K562 (cell line): ENCODE measurements at regions not wholly inside any gene's neighbourhood (a gene's known extent, or its start where the extent isn't known, plus 50 kb on each side); places are given as distances from the start of the nearest gene placed in this dataset.

ENCODE experiments used
- ATAC-seq: fragments of 200-7000 bp; cut with Tn5 transposase; 3 replicates; pipeline ENCODE4 v1.9.1; 2020; ENCODE audit warnings: moderate library complexity
- BruUV-seq: library from RNA; stranded (reverse); fragments of 400-500 nt; replicated peaks from 2 replicates; lab custom pipeline; 2021; lab: Mats Ljungman, UMichigan
- CTCF ChIA-PET: fragments of 300-600 bp; formaldehyde crosslinking; extraction: SDS; loops from one replicate; lab custom pipeline; 2021; ENCODE audit warnings: low intra/inter-chr PET ratio; lab: Yijun Ruan, JAX
- POLR2A ChIA-PET: fragments of 300-600, 350-650 bp; sonication (Branson Sonifier 250); formaldehyde crosslinking; extraction: SDS; loops from one replicate; lab custom pipeline; 2021; ENCODE audit warnings: antibody characterized with exemption, inconsistent platforms; lab: Yijun Ruan, JAX
- DNase-seq, 4 experiments: peaks; one replicate each; pipeline versions ENCODE4 v3.0.0 to v3.0.0-alpha.2; 2011 to 2018; ENCODE audit warnings: low spot score in 3 of 4, mixed read lengths in 3 of 4; ENCODE audit errors: extremely low read depth in 1 of 4
- FAIRE-seq: peaks from 2 replicates; lab custom pipeline; 2011; peaks lifted over from hg19 to GRCh38; lab: Jason Lieb, UNC
- H2AFZ ChIP-seq: 2 replicates; pipeline ENCODE4 v1.6.0; 2011; ENCODE audit warnings: low read depth, low read length, control low read depth, inconsistent platforms
- H3K27ac ChIP-seq: fragments of 200-600 bp; 3 replicates; pipeline ENCODE4 v1.8.0; 2011; ENCODE audit warnings: low read depth, mild to moderate bottlenecking, control low read depth, inconsistent platforms, low read length, moderate library complexity, mixed read lengths; ENCODE audit errors: extremely low read depth
- H3K27me3 ChIP-seq, 2 experiments: fragments of 300-600 bp in 1 of 2; 2 replicates in 1 of 2; 3 replicates in 1 of 2; pipeline versions ENCODE4 v1.6.0 to v1.8.0; 2011; ENCODE audit warnings: inconsistent platforms in 2 of 2, low read length in 2 of 2, mild to moderate bottlenecking in 1 of 2, mixed read lengths in 1 of 2, moderate library complexity in 1 of 2; ENCODE audit not compliant: control insufficient read depth in 2 of 2, insufficient read depth in 2 of 2
- H3K36me3 ChIP-seq: fragments of 300-600 bp; 3 replicates; pipeline ENCODE4 v1.8.0; 2011; ENCODE audit warnings: mild to moderate bottlenecking, low read length, inconsistent platforms; ENCODE audit not compliant: control insufficient read depth, insufficient read depth
- H3K4me1 ChIP-seq, 2 experiments: fragments of 200-600 bp in 1 of 2; replicated peaks in 1 of 2; 2 replicates in 1 of 2; 3 replicates in 1 of 2; pipeline versions ENCODE4 v1.5.1 to v1.8.0; 2011; ENCODE audit warnings: inconsistent platforms in 2 of 2, low read length in 2 of 2, mild to moderate bottlenecking in 1 of 2, mixed read lengths in 1 of 2, moderate library complexity in 1 of 2; ENCODE audit not compliant: control insufficient read depth in 2 of 2, insufficient read depth in 2 of 2
- H3K4me2 ChIP-seq: 2 replicates; pipeline ENCODE4 v1.6.1; 2011; ENCODE audit warnings: low read length, control low read depth, inconsistent platforms, mixed read lengths; ENCODE audit not compliant: insufficient read depth
- H3K4me3 ChIP-seq: fragments of 200-600 bp; sonication (generic), shearing (Covaris generic); 2 replicates; pipeline ENCODE4 v1.5.1; 2016; ENCODE audit warnings: control low read depth, inconsistent platforms
- H3K79me2 ChIP-seq: fragments of 200-600 bp; 3 replicates; pipeline ENCODE4 v1.8.0; 2011; ENCODE audit warnings: low read length, inconsistent platforms; ENCODE audit not compliant: control insufficient read depth, insufficient read depth
- H3K9ac ChIP-seq, 2 experiments: 2 replicates each; pipeline versions ENCODE4 v1.6.0 to v1.6.1; 2011; ENCODE audit warnings: low read depth in 2 of 2, low read length in 2 of 2, control low read depth in 1 of 2, inconsistent platforms in 1 of 2, mild to moderate bottlenecking in 1 of 2, mixed read lengths in 1 of 2; ENCODE audit not compliant: insufficient read depth in 1 of 2
- H3K9me1 ChIP-seq: one replicate; pipeline ENCODE4 v1.6.0; 2011; ENCODE audit warnings: inconsistent platforms, mild to moderate bottlenecking, low read length, moderate library complexity; ENCODE audit not compliant: control insufficient read depth, insufficient read depth
- H3K9me3 ChIP-seq: replicated peaks from 2 replicates; pipeline ENCODE4 v1.5.1; 2011; ENCODE audit warnings: low read depth, low read length, inconsistent platforms; ENCODE audit not compliant: control insufficient read depth, insufficient read depth
- H4K20me1 ChIP-seq: replicated peaks from 2 replicates; pipeline ENCODE4 v1.6.1; 2011; ENCODE audit warnings: low read length, inconsistent platforms, mixed read lengths; ENCODE audit not compliant: control insufficient read depth, insufficient read depth
- BRCA1 ChIP-seq, 2 experiments: fragments of 450-650 bp in 1 of 2; sonication (generic) in 1 of 2; formaldehyde crosslinking in 1 of 2; IDR thresholded peaks; 2 replicates each; pipeline versions ENCODE4 v1.5.0 to v1.6.1; 2017 to 2020; ENCODE audit warnings: mild to moderate bottlenecking in 1 of 2, missing genetic modification reagents in 1 of 2
- CREM ChIP-seq: IDR thresholded peaks from 2 replicates; pipeline ENCODE4 v1.6.1; 2014; ENCODE audit warnings: antibody characterized with exemption, low read depth
- DACH1 ChIP-seq: fragments of 450-650 bp; IDR thresholded peaks from 2 replicates; pipeline ENCODE4 v1.6.1; 2018; ENCODE audit not compliant: partially characterized antibody
- ELF2 ChIP-seq: fragments of 250-450 bp; sonication (Bioruptor Pico); IDR thresholded peaks from 2 replicates; pipeline ENCODE4 v1.5.0; 2021; ENCODE audit warnings: mild to moderate bottlenecking
- FOXK2 ChIP-seq, 2 experiments: fragments of 450-650 bp; IDR thresholded peaks in 1 of 2; conservative IDR thresholded peaks in 1 of 2; 2 replicates each; pipeline ENCODE4 v1.6.1; 2016; ENCODE audit warnings: low read depth in 2 of 2, mild to moderate bottlenecking in 1 of 2
- KAT2B ChIP-seq: IDR thresholded peaks from one replicate; pipeline ENCODE4 v1.6.1; 2012; ENCODE audit warnings: low read depth, mild to moderate bottlenecking, control low read depth, inconsistent platforms, low read length, moderate library complexity
- KDM1A ChIP-seq, 2 experiments: fragments of 450-650 bp; IDR thresholded peaks; 2 replicates each; pipeline ENCODE4 v1.6.1; 2016; ENCODE audit warnings: mild to moderate bottlenecking in 2 of 2
- KHSRP ChIP-seq: fragments of 450-650 bp; IDR thresholded peaks from 2 replicates; pipeline ENCODE4 v1.6.1; 2017
- MYC ChIP-seq, 2 experiments: fragments of 250-450 bp in 1 of 2; sonication (Bioruptor Pico) in 1 of 2; IDR thresholded peaks; 2 replicates each; pipeline versions ENCODE4 v1.5.1 to v1.6.1; 2012 to 2021; ENCODE audit warnings: low read depth in 2 of 2, borderline replicate concordance in 1 of 2, improper control_type of control experiment in 1 of 2, low read length in 1 of 2, mild to moderate bottlenecking in 1 of 2, moderate library complexity in 1 of 2
- NCOA4 ChIP-seq: fragments of 450-650 bp; IDR thresholded peaks from 2 replicates; pipeline ENCODE4 v1.6.1; 2018; ENCODE audit warnings: mild to moderate bottlenecking; ENCODE audit not compliant: partially characterized antibody
- NEUROD1 ChIP-seq: fragments of 150-350 bp; IDR thresholded peaks from 2 replicates; pipeline ENCODE4 v1.6.1; 2014; ENCODE audit warnings: borderline replicate concordance, low read length, low read depth; ENCODE audit not compliant: partially characterized antibody
- RAD21 ChIP-seq, 2 experiments: fragments of 250-450 bp in 1 of 2; fragments of 450-650 bp in 1 of 2; sonication (Bioruptor Pico) in 1 of 2; formaldehyde crosslinking in 1 of 2; IDR thresholded peaks in 1 of 2; conservative IDR thresholded peaks in 1 of 2; 2 replicates each; pipeline versions ENCODE4 v1.4.0 to v1.8.0; 2020 to 2022; ENCODE audit warnings: mild to moderate bottlenecking in 2 of 2, moderate library complexity in 1 of 2
- RBBP5 ChIP-seq: fragments of 200-600 bp; sonication (generic); IDR thresholded peaks from 2 replicates; pipeline ENCODE4 v1.6.1; 2012; ENCODE audit warnings: borderline replicate concordance, mild to moderate bottlenecking, low read length, control low read depth, inconsistent platforms; ENCODE audit not compliant: insufficient read depth, poor library complexity, severe bottlenecking
- SETDB1 ChIP-seq: IDR thresholded peaks from one replicate; pipeline ENCODE4 v1.6.1; 2012; ENCODE audit warnings: low read length, control low read depth, inconsistent platforms
- STAT5B ChIP-seq: fragments of 250-450 bp; sonication (Bioruptor Pico); IDR thresholded peaks from 2 replicates; pipeline ENCODE4 v1.8.0; 2021; ENCODE audit warnings: mild to moderate bottlenecking, inconsistent platforms
- TCFL5 ChIP-seq: fragments of 250-450 bp; sonication (Bioruptor Pico); conservative IDR thresholded peaks from 2 replicates; pipeline ENCODE4 v1.6.1; 2021; ENCODE audit warnings: mild to moderate bottlenecking, moderate library complexity, matching md5 sums
- ZNF239 ChIP-seq: fragments of 250-450 bp; sonication (Bioruptor Pico); IDR thresholded peaks from 2 replicates; pipeline ENCODE4 v1.4.0; 2020; ENCODE audit warnings: mild to moderate bottlenecking
- WGBS: fragments of 100-300 bp; shearing (Covaris generic); methylation state at CpG from one replicate; pipeline ENCODE4 v1.1.6; 2016; ENCODE audit warnings: low coverage, mixed read lengths; ENCODE audit not compliant: insufficient coverage; ENCODE audit errors: missing lambda C conversion rate; 5-methylcytosine and 5-hydroxymethylcytosine counted together
- in situ Hi-C: fragments of 300-500 bp; cut with MboI; formaldehyde crosslinking; loops from 4 replicates; pipeline ENCODE4 v1.15.0; 2018; ENCODE audit warnings: inconsistent platforms, mixed read lengths
- intact Hi-C: fragments of 100-400 bp; cut with micrococcal nuclease; formaldehyde crosslinking; loops from 2 replicates; pipeline ENCODE4 v1.14.2; 2022

DNA sequence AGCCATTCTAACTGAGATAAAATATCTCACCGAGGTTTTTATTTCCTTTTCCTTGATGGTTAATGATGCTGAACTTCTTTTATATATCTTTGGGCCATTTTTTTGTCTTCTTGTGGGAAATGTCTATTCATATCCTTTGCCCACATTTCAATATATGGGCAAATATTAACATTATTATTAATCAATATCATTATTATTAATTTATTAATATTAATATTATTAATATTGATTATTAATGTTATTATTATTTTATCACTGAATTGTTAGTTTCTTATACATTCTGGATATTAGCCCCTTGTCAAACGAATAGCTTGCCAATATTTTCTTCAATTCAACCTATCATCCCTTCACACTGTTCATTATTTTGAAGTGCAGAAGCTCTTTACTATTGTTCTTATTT, 2203.6 kb downstream of the PCDH9 start:
- no peaks in the 10 kb centered on the region for H3K4me1 ChIP-seq
- DNase-seq (no peak), ATAC-seq (no peak), FAIRE-seq (no peak)
- in situ Hi-C loops = no loop called here
- H3K79me2 ChIP-seq = no peaks in the 10 kb centered on the region
- no peaks in the 10 kb centered on the region for H4K20me1 ChIP-seq
- H3K4me2 ChIP-seq = no peak overlapping the region
- no peaks in the 10 kb centered on the region for H3K9me3 ChIP-seq
- H3K9ac ChIP-seq = no peak overlapping the region
- H3K9me1 ChIP-seq = no peaks in the 10 kb centered on the region
- no peak for TF ChIP-seq NEUROD1
- TF ChIP-seq KAT2B = no peak
- TF ChIP-seq DACH1 = peak; percentile 13
- TF ChIP-seq ZNF239 (CRISPR knock-in tag) = no peak
- ChIA-PET CTCF (no interaction called here), POLR2A (no interaction called here)
- no peaks in the 10 kb centered on the region for H3K36me3 ChIP-seq
- 0% methylated on average over 2 of the region's 2 CpGs for WGBS
- no TSS peak for BruUV-seq
- no peak overlapping the region for H2AFZ ChIP-seq
- H3K4me3 ChIP-seq = no peak overlapping the region
- no peak overlapping the region for H3K27ac ChIP-seq
- H3K27me3 ChIP-seq = no peaks in the 10 kb centered on the region
- intact Hi-C loops = no loop called here

DNA sequence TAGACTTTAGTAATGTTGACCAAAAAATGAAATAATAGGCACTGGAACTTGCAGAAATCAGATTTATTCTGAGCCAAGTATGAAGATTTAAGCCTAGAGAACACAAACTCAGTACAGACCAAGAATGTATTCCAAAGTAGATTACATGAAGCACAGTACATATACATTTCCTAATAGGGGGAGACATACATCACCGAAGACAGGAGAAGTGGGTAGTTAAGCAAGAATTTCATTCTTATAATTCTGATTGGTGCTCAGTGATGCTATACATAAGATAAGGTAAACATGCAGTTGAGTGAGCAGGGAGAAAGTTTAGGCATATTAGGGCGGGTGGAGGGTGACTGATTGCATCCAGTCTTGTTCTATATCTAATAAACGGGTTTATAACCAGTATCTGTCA, 2218.8 kb downstream of the PCDH9 start:
- Histone ChIP-seq H3K4me2 (no peak overlapping the region), H3K4me3 (no peak overlapping the region), H3K27ac (no peak overlapping the region), H3K79me2 (no peaks in the 10 kb centered on the region), H3K9ac (no peak overlapping the region), H3K27me3 (no peaks in the 10 kb centered on the region), H2AFZ (no peak overlapping the region), H3K9me3 (no peaks in the 10 kb centered on the region; the same call in 1 of the 2 replicates), H3K4me1 (no peaks in the 10 kb centered on the region), H4K20me1 (no peaks in the 10 kb centered on the region), H3K36me3 (no peaks in the 10 kb centered on the region), H3K9me1 (no peaks in the 10 kb centered on the region)
- CTCF ChIA-PET = no interaction called here
- no peak for ATAC-seq
- WGBS = 6% methylated on average over 2 of the region's 3 CpGs
- in situ Hi-C loops (no loop called here), intact Hi-C loops (no loop called here)
- POLR2A ChIA-PET = interaction anchor here (0.6 kb wide), 1 partner anchor 35 kb away, joined by 3 read pairs; no protein-coding TSS in a partner anchor
- BruUV-seq = no TSS peak
- DNase-seq = no peak
- TF ChIP-seq BRCA1 (IDR thresholded peaks at IDR 0.05) (no peak), BRCA1 (CRISPR knock-in tag; IDR thresholded peaks at IDR 0.05) (no peak), KHSRP (no peak), MYC (IDR thresholded peaks at IDR 0.05; ENCODE audit: low read depth, low read length) (no peak), MYC (CRISPR knock-in tag; IDR thresholded peaks at IDR 0.05; ENCODE audit: borderline replicate concordance, low read depth) (no peak), STAT5B (CRISPR knock-in tag) (no peak), TCFL5 (CRISPR knock-in tag) (no peak), KDM1A (IDR thresholded peaks at IDR 0.05) (no peak), RAD21 (CRISPR knock-in tag; conservative IDR thresholded peaks at IDR 0.05 in 1 of 2, IDR thresholded peaks at IDR 0.05 in 1 of 2) (no peak), CREM (no peak), ELF2 (CRISPR knock-in tag) (no peak), NCOA4 (no peak), RBBP5 (no peak), FOXK2 (conservative IDR thresholded peaks at IDR 0.05 in 1 of 2, IDR thresholded peaks at IDR 0.05 in 1 of 2; ENCODE audit: low read depth in 2 of 2) (no peak), SETDB1 (no peak)
- no peak for FAIRE-seq
